GM23338 (cell line): ENCODE measurements at regions not wholly inside any gene's neighbourhood (a gene's known extent, or its start where the extent isn't known, plus 50 kb on each side); places are given as distances from the start of the nearest gene placed in this dataset.
A peak's percentile ranks its signal among the peaks of the same experiment; 100 is the strongest.

Source experiments
- ATAC-seq: fragments of 200-7000 bp; cut with Tn5 transposase; 3 replicates; pipeline ENCODE4 v1.9.1; 2020
- DNase-seq: peaks from one replicate; pipeline ENCODE4 v3.0.0-alpha.2; 2015; ENCODE audit warnings: low spot score
- H2AFZ ChIP-seq: fragments of 200-600 bp; sonication (generic); 2 replicates; pipeline ENCODE4 v1.8.0; 2016; ENCODE audit warnings: antibody characterized with exemption, mild to moderate bottlenecking, moderate library complexity
- H3F3A ChIP-seq: fragments of 200-600 bp; sonication (generic); replicated peaks from 2 replicates; pipeline ENCODE4 v1.8.0; 2017; ENCODE audit warnings: antibody characterized with exemption, mixed run types, low read depth
- H3K27ac ChIP-seq: fragments of 200-600 bp; sonication (generic); 2 replicates; pipeline ENCODE4 v1.6.1; 2016; ENCODE audit warnings: low read depth
- H3K27me3 ChIP-seq: fragments of 200-600 bp; sonication (generic); 2 replicates; pipeline ENCODE4 v1.8.0; 2016; ENCODE audit warnings: mild to moderate bottlenecking, mixed run types, moderate library complexity; ENCODE audit not compliant: insufficient read depth
- H3K36me3 ChIP-seq: fragments of 200-600 bp; sonication (generic); 2 replicates; pipeline ENCODE4 v1.8.0; 2016; ENCODE audit warnings: mild to moderate bottlenecking; ENCODE audit not compliant: insufficient read depth
- H3K4me1 ChIP-seq: fragments of 200-600 bp; sonication (generic); 2 replicates; pipeline ENCODE4 v1.8.0; 2016; ENCODE audit warnings: mild to moderate bottlenecking, moderate library complexity; ENCODE audit not compliant: insufficient read depth
- H3K4me2 ChIP-seq: fragments of 200-600 bp; sonication (generic); 2 replicates; pipeline ENCODE4 v1.7.1; 2017; ENCODE audit warnings: mixed run types
- H3K4me3 ChIP-seq: fragments of 200-600 bp; sonication (generic); 2 replicates; pipeline ENCODE4 v1.6.1; 2016; ENCODE audit warnings: mixed run types
- H3K79me2 ChIP-seq: fragments of 200-600 bp; sonication (generic); replicated peaks from 2 replicates; pipeline ENCODE4 v1.8.0; 2017; ENCODE audit warnings: mild to moderate bottlenecking; ENCODE audit not compliant: insufficient read depth
- H3K9me2 ChIP-seq: fragments of 200-600 bp; sonication (generic); 2 replicates; pipeline ENCODE4 v1.8.0; 2017; ENCODE audit not compliant: insufficient read depth
- H4K20me1 ChIP-seq: fragments of 200-600 bp; sonication (generic); replicated peaks from 2 replicates; pipeline ENCODE4 v1.8.0; 2017; ENCODE audit warnings: mild to moderate bottlenecking; ENCODE audit not compliant: insufficient read depth
- H3K27ac Mint-ChIP-seq: 2 replicates; pipeline ENCODE4 v1.8.0; 2020; ENCODE audit warnings: inconsistent platforms, mild to moderate bottlenecking, moderate library complexity, mixed read lengths
- H3K27me3 Mint-ChIP-seq: 3 replicates; pipeline ENCODE4 v1.8.0; 2022; ENCODE audit warnings: low read depth, mild to moderate bottlenecking, moderate library complexity, mixed read lengths, inconsistent platforms; ENCODE audit not compliant: insufficient read depth, poor library complexity
- H3K36me3 Mint-ChIP-seq: 3 replicates; pipeline ENCODE4 v1.8.0; 2021; ENCODE audit warnings: low read depth, mild to moderate bottlenecking, inconsistent platforms, moderate library complexity, mixed read lengths
- H3K4me1 Mint-ChIP-seq: 3 replicates; pipeline ENCODE4 v1.8.0; 2020; ENCODE audit warnings: mild to moderate bottlenecking, inconsistent platforms, mixed read lengths
- H3K4me3 Mint-ChIP-seq: 3 replicates; pipeline ENCODE4 v1.8.0; 2021; ENCODE audit warnings: moderate library complexity, mild to moderate bottlenecking, inconsistent platforms, mixed read lengths
- H3K9me3 Mint-ChIP-seq: 3 replicates; pipeline ENCODE4 v1.8.0; 2020; ENCODE audit warnings: moderate library complexity, mild to moderate bottlenecking, inconsistent platforms, mixed read lengths
- CREB1 ChIP-seq: fragments of 250-450 bp; sonication (Bioruptor Pico); IDR thresholded peaks from 2 replicates; pipeline ENCODE4 v1.5.0; 2020; ENCODE audit warnings: low read depth, mild to moderate bottlenecking, moderate library complexity
- ETS1 ChIP-seq: IDR thresholded peaks from 2 replicates; pipeline ENCODE4 v1.6.1; 2016; ENCODE audit warnings: antibody characterized with exemption
- EZH2 ChIP-seq: fragments of 200-600 bp; sonication (generic); IDR thresholded peaks from one replicate; pipeline ENCODE4 v1.8.0; 2017; ENCODE audit warnings: antibody characterized with exemption, mild to moderate bottlenecking, low read depth; ENCODE audit not compliant: unreplicated experiment
- EZH2phosphoT487 ChIP-seq: fragments of 200-600 bp; sonication (generic); IDR thresholded peaks from one replicate; pipeline ENCODE4 v1.8.1; 2018; ENCODE audit warnings: antibody characterized with exemption; ENCODE audit not compliant: unreplicated experiment
- JUNB ChIP-seq: IDR thresholded peaks from one replicate; pipeline ENCODE4 v1.6.1; 2016; ENCODE audit warnings: antibody characterized with exemption; ENCODE audit not compliant: unreplicated experiment
- NANOG ChIP-seq: IDR thresholded peaks from 2 replicates; pipeline ENCODE4 v1.6.1; 2016; ENCODE audit warnings: antibody characterized with exemption, borderline replicate concordance
- POLR2AphosphoS5 ChIP-seq: IDR thresholded peaks from 2 replicates; pipeline ENCODE4 v1.6.1; 2016; ENCODE audit warnings: antibody characterized with exemption, low read depth
- STAT1 ChIP-seq: IDR thresholded peaks from one replicate; pipeline ENCODE4 v1.6.1; 2016; ENCODE audit warnings: antibody characterized with exemption; ENCODE audit not compliant: unreplicated experiment
- ZNF114 ChIP-seq: fragments of 250-450 bp; sonication (Bioruptor Pico); IDR thresholded peaks from 2 replicates; pipeline ENCODE4 v1.5.0; 2020; ENCODE audit warnings: mild to moderate bottlenecking, moderate library complexity
- ZNF331 ChIP-seq: fragments of 250-450 bp; sonication (Bioruptor Pico); IDR thresholded peaks from 2 replicates; pipeline ENCODE4 v1.5.0; 2020; ENCODE audit warnings: low read depth, mild to moderate bottlenecking, moderate library complexity
- TF ChIP-seq, protein P1 (sequence below): IDR thresholded peaks from one replicate; pipeline ENCODE4 v1.6.1; 2018; ENCODE audit warnings: antibody characterized with exemption; ENCODE audit not compliant: unreplicated experiment
- TF ChIP-seq, protein P2 (sequence below): fragments of 250-450 bp; sonication (Bioruptor Pico); IDR thresholded peaks from 2 replicates; pipeline ENCODE4 v1.5.0; 2020; ENCODE audit warnings: mild to moderate bottlenecking, moderate library complexity
- TF ChIP-seq, protein P3 (sequence below), 2 experiments: fragments of 200-600 bp in 1 of 2; sonication (generic) in 1 of 2; conservative IDR thresholded peaks; 2 replicates each; pipeline versions ENCODE4 v1.5.1 to v1.6.1; 2016 to 2017; ENCODE audit warnings: antibody characterized with exemption in 2 of 2, low read depth in 2 of 2, mild to moderate bottlenecking in 2 of 2, moderate library complexity in 1 of 2

DNA sequence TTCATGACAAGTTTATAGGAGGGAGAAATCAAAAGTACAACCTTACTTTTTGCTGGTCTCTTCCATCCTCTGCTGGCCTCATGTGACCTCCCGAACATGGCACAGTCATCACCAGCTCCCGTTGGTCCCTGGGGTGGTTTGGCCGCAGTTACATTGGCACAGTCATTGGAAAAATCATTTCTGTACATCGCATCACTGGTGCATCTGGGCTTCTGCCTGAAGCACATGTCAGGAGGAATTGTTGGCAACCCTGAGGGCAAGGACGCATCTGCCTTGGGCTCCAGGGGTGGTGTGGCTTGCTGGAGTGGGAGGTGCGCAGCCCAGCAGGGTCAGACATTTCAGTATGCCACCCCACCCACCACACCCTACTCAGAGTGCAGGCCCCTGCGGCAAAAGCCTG is 162.9 kb upstream of the SLC24A3 start:
- H3K4me3 Mint-ChIP-seq = no peak overlapping the region
- no peak for TF ChIP-seq ZNF331 (CRISPR knock-in tag)
- TF ChIP-seq, protein P1, sequence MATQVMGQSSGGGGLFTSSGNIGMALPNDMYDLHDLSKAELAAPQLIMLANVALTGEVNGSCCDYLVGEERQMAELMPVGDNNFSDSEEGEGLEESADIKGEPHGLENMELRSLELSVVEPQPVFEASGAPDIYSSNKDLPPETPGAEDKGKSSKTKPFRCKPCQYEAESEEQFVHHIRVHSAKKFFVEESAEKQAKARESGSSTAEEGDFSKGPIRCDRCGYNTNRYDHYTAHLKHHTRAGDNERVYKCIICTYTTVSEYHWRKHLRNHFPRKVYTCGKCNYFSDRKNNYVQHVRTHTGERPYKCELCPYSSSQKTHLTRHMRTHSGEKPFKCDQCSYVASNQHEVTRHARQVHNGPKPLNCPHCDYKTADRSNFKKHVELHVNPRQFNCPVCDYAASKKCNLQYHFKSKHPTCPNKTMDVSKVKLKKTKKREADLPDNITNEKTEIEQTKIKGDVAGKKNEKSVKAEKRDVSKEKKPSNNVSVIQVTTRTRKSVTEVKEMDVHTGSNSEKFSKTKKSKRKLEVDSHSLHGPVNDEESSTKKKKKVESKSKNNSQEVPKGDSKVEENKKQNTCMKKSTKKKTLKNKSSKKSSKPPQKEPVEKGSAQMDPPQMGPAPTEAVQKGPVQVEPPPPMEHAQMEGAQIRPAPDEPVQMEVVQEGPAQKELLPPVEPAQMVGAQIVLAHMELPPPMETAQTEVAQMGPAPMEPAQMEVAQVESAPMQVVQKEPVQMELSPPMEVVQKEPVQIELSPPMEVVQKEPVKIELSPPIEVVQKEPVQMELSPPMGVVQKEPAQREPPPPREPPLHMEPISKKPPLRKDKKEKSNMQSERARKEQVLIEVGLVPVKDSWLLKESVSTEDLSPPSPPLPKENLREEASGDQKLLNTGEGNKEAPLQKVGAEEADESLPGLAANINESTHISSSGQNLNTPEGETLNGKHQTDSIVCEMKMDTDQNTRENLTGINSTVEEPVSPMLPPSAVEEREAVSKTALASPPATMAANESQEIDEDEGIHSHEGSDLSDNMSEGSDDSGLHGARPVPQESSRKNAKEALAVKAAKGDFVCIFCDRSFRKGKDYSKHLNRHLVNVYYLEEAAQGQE = no peak
- TF ChIP-seq STAT1 = no peak
- no peak for TF ChIP-seq EZH2phosphoT487
- TF ChIP-seq EZH2 = no peak
- TF ChIP-seq CREB1 = no peak
- TF ChIP-seq, protein P2, sequence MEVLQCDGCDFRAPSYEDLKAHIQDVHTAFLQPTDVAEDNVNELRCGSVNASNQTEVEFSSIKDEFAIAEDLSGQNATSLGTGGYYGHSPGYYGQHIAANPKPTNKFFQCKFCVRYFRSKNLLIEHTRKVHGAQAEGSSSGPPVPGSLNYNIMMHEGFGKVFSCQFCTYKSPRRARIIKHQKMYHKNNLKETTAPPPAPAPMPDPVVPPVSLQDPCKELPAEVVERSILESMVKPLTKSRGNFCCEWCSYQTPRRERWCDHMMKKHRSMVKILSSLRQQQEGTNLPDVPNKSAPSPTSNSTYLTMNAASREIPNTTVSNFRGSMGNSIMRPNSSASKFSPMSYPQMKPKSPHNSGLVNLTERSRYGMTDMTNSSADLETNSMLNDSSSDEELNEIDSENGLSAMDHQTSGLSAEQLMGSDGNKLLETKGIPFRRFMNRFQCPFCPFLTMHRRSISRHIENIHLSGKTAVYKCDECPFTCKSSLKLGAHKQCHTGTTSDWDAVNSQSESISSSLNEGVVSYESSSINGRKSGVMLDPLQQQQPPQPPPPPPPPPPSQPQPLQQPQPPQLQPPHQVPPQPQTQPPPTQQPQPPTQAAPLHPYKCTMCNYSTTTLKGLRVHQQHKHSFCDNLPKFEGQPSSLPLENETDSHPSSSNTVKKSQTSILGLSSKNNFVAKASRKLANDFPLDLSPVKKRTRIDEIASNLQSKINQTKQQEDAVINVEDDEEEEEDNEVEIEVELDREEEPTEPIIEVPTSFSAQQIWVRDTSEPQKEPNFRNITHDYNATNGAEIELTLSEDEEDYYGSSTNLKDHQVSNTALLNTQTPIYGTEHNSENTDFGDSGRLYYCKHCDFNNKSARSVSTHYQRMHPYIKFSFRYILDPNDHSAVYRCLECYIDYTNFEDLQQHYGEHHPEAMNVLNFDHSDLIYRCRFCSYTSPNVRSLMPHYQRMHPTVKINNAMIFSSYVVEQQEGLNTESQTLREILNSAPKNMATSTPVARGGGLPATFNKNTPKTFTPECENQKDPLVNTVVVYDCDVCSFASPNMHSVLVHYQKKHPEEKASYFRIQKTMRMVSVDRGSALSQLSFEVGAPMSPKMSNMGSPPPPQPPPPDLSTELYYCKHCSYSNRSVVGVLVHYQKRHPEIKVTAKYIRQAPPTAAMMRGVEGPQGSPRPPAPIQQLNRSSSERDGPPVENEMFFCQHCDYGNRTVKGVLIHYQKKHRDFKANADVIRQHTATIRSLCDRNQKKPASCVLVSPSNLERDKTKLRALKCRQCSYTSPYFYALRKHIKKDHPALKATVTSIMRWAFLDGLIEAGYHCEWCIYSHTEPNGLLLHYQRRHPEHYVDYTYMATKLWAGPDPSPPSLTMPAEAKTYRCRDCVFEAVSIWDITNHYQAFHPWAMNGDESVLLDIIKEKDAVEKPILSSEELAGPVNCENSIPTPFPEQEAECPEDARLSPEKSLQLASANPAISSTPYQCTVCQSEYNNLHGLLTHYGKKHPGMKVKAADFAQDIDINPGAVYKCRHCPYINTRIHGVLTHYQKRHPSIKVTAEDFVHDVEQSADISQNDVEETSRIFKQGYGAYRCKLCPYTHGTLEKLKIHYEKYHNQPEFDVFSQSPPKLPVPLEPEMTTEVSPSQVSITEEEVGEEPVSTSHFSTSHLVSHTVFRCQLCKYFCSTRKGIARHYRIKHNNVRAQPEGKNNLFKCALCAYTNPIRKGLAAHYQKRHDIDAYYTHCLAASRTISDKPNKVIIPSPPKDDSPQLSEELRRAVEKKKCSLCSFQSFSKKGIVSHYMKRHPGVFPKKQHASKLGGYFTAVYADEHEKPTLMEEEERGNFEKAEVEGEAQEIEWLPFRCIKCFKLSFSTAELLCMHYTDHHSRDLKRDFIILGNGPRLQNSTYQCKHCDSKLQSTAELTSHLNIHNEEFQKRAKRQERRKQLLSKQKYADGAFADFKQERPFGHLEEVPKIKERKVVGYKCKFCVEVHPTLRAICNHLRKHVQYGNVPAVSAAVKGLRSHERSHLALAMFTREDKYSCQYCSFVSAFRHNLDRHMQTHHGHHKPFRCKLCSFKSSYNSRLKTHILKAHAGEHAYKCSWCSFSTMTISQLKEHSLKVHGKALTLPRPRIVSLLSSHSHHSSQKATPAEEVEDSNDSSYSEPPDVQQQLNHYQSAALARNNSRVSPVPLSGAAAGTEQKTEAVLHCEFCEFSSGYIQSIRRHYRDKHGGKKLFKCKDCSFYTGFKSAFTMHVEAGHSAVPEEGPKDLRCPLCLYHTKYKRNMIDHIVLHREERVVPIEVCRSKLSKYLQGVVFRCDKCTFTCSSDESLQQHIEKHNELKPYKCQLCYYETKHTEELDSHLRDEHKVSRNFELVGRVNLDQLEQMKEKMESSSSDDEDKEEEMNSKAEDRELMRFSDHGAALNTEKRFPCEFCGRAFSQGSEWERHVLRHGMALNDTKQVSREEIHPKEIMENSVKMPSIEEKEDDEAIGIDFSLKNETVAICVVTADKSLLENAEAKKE (CRISPR knock-in tag) = no peak
- no peak for TF ChIP-seq ETS1
- no peak for TF ChIP-seq JUNB
- TF ChIP-seq ZNF114 (CRISPR knock-in tag) = no peak
- no peak for TF ChIP-seq POLR2AphosphoS5
- TF ChIP-seq NANOG = no peak
- TF ChIP-seq, protein P3, sequence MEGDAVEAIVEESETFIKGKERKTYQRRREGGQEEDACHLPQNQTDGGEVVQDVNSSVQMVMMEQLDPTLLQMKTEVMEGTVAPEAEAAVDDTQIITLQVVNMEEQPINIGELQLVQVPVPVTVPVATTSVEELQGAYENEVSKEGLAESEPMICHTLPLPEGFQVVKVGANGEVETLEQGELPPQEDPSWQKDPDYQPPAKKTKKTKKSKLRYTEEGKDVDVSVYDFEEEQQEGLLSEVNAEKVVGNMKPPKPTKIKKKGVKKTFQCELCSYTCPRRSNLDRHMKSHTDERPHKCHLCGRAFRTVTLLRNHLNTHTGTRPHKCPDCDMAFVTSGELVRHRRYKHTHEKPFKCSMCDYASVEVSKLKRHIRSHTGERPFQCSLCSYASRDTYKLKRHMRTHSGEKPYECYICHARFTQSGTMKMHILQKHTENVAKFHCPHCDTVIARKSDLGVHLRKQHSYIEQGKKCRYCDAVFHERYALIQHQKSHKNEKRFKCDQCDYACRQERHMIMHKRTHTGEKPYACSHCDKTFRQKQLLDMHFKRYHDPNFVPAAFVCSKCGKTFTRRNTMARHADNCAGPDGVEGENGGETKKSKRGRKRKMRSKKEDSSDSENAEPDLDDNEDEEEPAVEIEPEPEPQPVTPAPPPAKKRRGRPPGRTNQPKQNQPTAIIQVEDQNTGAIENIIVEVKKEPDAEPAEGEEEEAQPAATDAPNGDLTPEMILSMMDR (conservative IDR thresholded peaks at IDR 0.05; ENCODE audit: low read depth in 2 of 2) = no peak
- Histone ChIP-seq H3K36me3 (no peaks in the 10 kb centered on the region), H4K20me1 (no peaks in the 10 kb centered on the region), H3K4me3 (no peak overlapping the region), H3K27me3 (no peaks in the 10 kb centered on the region), H3K79me2 (no peaks in the 10 kb centered on the region), H3K4me2 (no peak overlapping the region), H3K9me2 (no peaks in the 10 kb centered on the region; the same call in 1 of the 2 replicates), H3K27ac (no peak overlapping the region), H2AFZ (no peak overlapping the region), H3F3A (no peaks in the 10 kb centered on the region), H3K4me1 (no peaks in the 10 kb centered on the region; the same call in 1 of the 2 replicates)
- H3K9me3 Mint-ChIP-seq = no peaks in the 10 kb centered on the region
- peaks cover 2% of the 10 kb centered on the region for H3K27me3 Mint-ChIP-seq
- no peak for DNase-seq
- peak overlapping the region; percentile 68; the same call in 1 of the 2 replicates for H3K27ac Mint-ChIP-seq
- no peaks in the 10 kb centered on the region for H3K36me3 Mint-ChIP-seq
- H3K4me1 Mint-ChIP-seq = peaks cover 9% of the 10 kb centered on the region
- ATAC-seq = no peak
